ENCODE measurements at regions not wholly inside any gene's neighbourhood (a gene's known extent, or its start where the extent isn't known, plus 50 kb on each side); places are given as distances from the start of the nearest gene placed in this dataset.

- H3K4me3 ChIP-seq (ENCODE audit: low read depth, low read length) = no peak overlapping the region
Measured at GRCh38 chr22:49536571-49537131, 291.0 kb downstream of the BRD1 start.

GRCh38 chr22:49535527-49536125, 292.0 kb downstream of the BRD1 start:
- no peak overlapping the region for H3K4me3 ChIP-seq (ENCODE audit: low read depth, low read length)

GRCh38 chr22:49535126-49535525, 292.5 kb downstream of the BRD1 start:
- H3K4me3 ChIP-seq (ENCODE audit: low read depth, low read length) = no peak overlapping the region

- no peak overlapping the region for H3K4me3 ChIP-seq (ENCODE audit: low read depth, low read length)
Measured at GRCh38 chr22:49534386-49534785, 293.3 kb downstream of the BRD1 start.

- H3K4me3 ChIP-seq (ENCODE audit: low read depth, low read length) = no peak overlapping the region
Measured at GRCh38 chr22:49533886-49534285, 293.8 kb downstream of the BRD1 start.

- H3K4me3 ChIP-seq (ENCODE audit: low read depth, low read length) = no peak overlapping the region
Measured at GRCh38 chr22:49532869-49533802, 294.5 kb downstream of the BRD1 start.

GRCh38 chr22:49531368-49531791, 296.3 kb downstream of the BRD1 start:
- H3K4me3 ChIP-seq (ENCODE audit: low read depth, low read length) = no peak overlapping the region

- no peak overlapping the region for H3K4me3 ChIP-seq (ENCODE audit: low read depth, low read length)
Measured at GRCh38 chr22:49530671-49531367, 296.9 kb downstream of the BRD1 start.

- no peak overlapping the region for H3K4me3 ChIP-seq (ENCODE audit: low read depth, low read length)
Measured at GRCh38 chr22:49528420-49528720, 299.3 kb downstream of the BRD1 start.

- no peak overlapping the region for H3K4me3 ChIP-seq (ENCODE audit: low read depth, low read length)
Measured at GRCh38 chr22:49527611-49528419, 299.9 kb downstream of the BRD1 start.

GRCh38 chr22:49525801-49526535, 301.7 kb downstream of the BRD1 start:
- H3K4me3 ChIP-seq (ENCODE audit: low read depth, low read length) = no peak overlapping the region

GRCh38 chr22:49525360-49525759, 302.3 kb downstream of the BRD1 start:
- H3K4me3 ChIP-seq (ENCODE audit: low read depth, low read length) = no peak overlapping the region

- H3K4me3 ChIP-seq (ENCODE audit: low read depth, low read length) = no peak overlapping the region
Measured at GRCh38 chr22:49524362-49524761, 303.3 kb downstream of the BRD1 start.

- H3K4me3 ChIP-seq (ENCODE audit: low read depth, low read length) = no peak overlapping the region
Measured at GRCh38 chr22:49523374-49524008, 304.2 kb downstream of the BRD1 start.

GRCh38 chr22:49522582-49523373, 304.9 kb downstream of the BRD1 start:
- no peak overlapping the region for H3K4me3 ChIP-seq (ENCODE audit: low read depth, low read length)

- no peak overlapping the region for H3K4me3 ChIP-seq (ENCODE audit: low read depth, low read length)
Measured at GRCh38 chr22:49521787-49522224, 305.9 kb downstream of the BRD1 start.

- H3K4me3 ChIP-seq (ENCODE audit: low read depth, low read length) = no peak overlapping the region
Measured at GRCh38 chr22:49519117-49519737, 308.4 kb downstream of the BRD1 start.

GRCh38 chr22:49518436-49518970, 309.2 kb downstream of the BRD1 start:
- H3K4me3 ChIP-seq (ENCODE audit: low read depth, low read length) = no peak overlapping the region
